ENCODE measurements at regions not wholly inside any gene's neighbourhood (a gene's known extent, or its start where the extent isn't known, plus 50 kb on each side); places are given as distances from the start of the nearest gene placed in this dataset.

GRCh38 chr12:32947206-32948067, 50.9 kb upstream of the PKP2 start:
- TF ChIP-seq CTCF (IDR thresholded peaks at IDR 0.05; ENCODE audit: insufficient read depth, low read length, poor library complexity, severe bottlenecking), result peak; percentile 5

GRCh38 chr12:32946504-32947131, 50.0 kb upstream of the PKP2 start:
- no peak for TF ChIP-seq CTCF (IDR thresholded peaks at IDR 0.05; ENCODE audit: insufficient read depth, low read length, poor library complexity, severe bottlenecking)
- DNase-seq (ENCODE audit: low read depth), result no peak
- Histone ChIP-seq H3K36me3 (ENCODE audit: control insufficient read depth, insufficient read depth, low read length) (no peaks in the 10 kb centered on the region), H3K27me3 (ENCODE audit: control insufficient read depth, insufficient read depth, low read length) (no peaks in the 10 kb centered on the region), H3K4me3 (ENCODE audit: low read depth, low read length) (no peak overlapping the region)

More at GRCh38 chr12:32947206-32948067, 50.9 kb upstream of the PKP2 start:
- Histone ChIP-seq H3K27me3 (ENCODE audit: control insufficient read depth, insufficient read depth, low read length) (no peaks in the 10 kb centered on the region), H3K4me3 (ENCODE audit: low read depth, low read length) (no peak overlapping the region), H3K36me3 (ENCODE audit: control insufficient read depth, insufficient read depth, low read length) (no peaks in the 10 kb centered on the region)
- DNase-seq (ENCODE audit: low read depth), result no peak

Measured in kidney epithelial cell (primary cell).